DMS 273 (cell line): ENCODE measurements at regions not wholly inside any gene's neighbourhood (a gene's known extent, or its start where the extent isn't known, plus 50 kb on each side); places are given as distances from the start of the nearest gene placed in this dataset.
A peak's percentile ranks its signal among the peaks of the same experiment; 100 is the strongest.
"Not testable (repeated sequence)": the region's sequence is repeated elsewhere in the genome, so short reads cannot be mapped to it uniquely, and the experiment has no call there.

Source experiments
- DNase-seq: peaks from one replicate; lab custom pipeline; 2025; ENCODE audit not compliant: unreplicated experiment; lab: John Stamatoyannopoulos, UW

GRCh38 chr14:105620865-105621471 lies 94.6 kb downstream of the TMEM121 start:
- DNase-seq = not testable (repeated sequence)

- not testable (repeated sequence) for DNase-seq
Observed at GRCh38 chr14:105621479-105622328, 95.3 kb downstream of the TMEM121 start.

- DNase-seq = no peak
Observed at GRCh38 chr14:105622329-105622955, 96.1 kb downstream of the TMEM121 start.

GRCh38 chr14:105623178-105623577 lies 96.8 kb downstream of the TMEM121 start:
- not testable (repeated sequence) for DNase-seq

GRCh38 chr14:105624346-105624745 lies 98.0 kb downstream of the TMEM121 start:
- DNase-seq = not testable (repeated sequence)

GRCh38 chr14:105624749-105625434 lies 98.5 kb downstream of the TMEM121 start:
- not testable (repeated sequence) for DNase-seq

- not testable (repeated sequence) for DNase-seq
Observed at GRCh38 chr14:105625448-105625847, 99.1 kb downstream of the TMEM121 start.

- DNase-seq = not testable (repeated sequence)
Observed at GRCh38 chr14:105626111-105626510, 99.7 kb downstream of the TMEM121 start.

GRCh38 chr14:105626651-105627050 lies 100.3 kb downstream of the TMEM121 start:
- DNase-seq = not testable (repeated sequence)

- DNase-seq = peak; percentile 18
Observed at GRCh38 chr14:105627287-105627686, 100.9 kb downstream of the TMEM121 start.

- no peak for DNase-seq
Observed at GRCh38 chr14:105627701-105628100, 101.3 kb downstream of the TMEM121 start.

- not testable (repeated sequence) for DNase-seq
Observed at GRCh38 chr14:105628126-105628525, 101.7 kb downstream of the TMEM121 start.

GRCh38 chr14:105628531-105629067 lies 102.2 kb downstream of the TMEM121 start:
- DNase-seq = not testable (repeated sequence)

- not testable (repeated sequence) for DNase-seq
Observed at GRCh38 chr14:105629091-105629885, 102.9 kb downstream of the TMEM121 start.

GRCh38 chr14:105629886-105630215 lies 103.5 kb downstream of the TMEM121 start:
- DNase-seq = no peak

GRCh38 chr14:105630293-105630934 lies 104.0 kb downstream of the TMEM121 start:
- DNase-seq = not testable (repeated sequence)

- not testable (repeated sequence) for DNase-seq
Observed at GRCh38 chr14:105630935-105631779, 104.8 kb downstream of the TMEM121 start.

GRCh38 chr14:105632010-105632409 lies 105.6 kb downstream of the TMEM121 start:
- no peak for DNase-seq

- not testable (repeated sequence) for DNase-seq
Observed at GRCh38 chr14:105633596-105633995, 107.2 kb downstream of the TMEM121 start.
